Stimulated activated CD4-positive, alpha-beta T cell treated with anti-CD3 and anti-CD28 coated beads, Interleukin-1b, Interleukin-23, amount 100 ng/mL, for 4 hours (primary cell): ENCODE measurements at regions not wholly inside any gene's neighbourhood (a gene's known extent, or its start where the extent isn't known, plus 50 kb on each side); places are given as distances from the start of the nearest gene placed in this dataset.
"Not testable (repeated sequence)": the region's sequence is repeated elsewhere in the genome, so short reads cannot be mapped to it uniquely, and the experiment has no call there.

Experiments
- DNase-seq, 2 donors: peaks; one replicate each; pipeline ENCODE4 v3.0.0-alpha.2; 2020; ENCODE audit warnings: low read depth in 2 of 2

- DNase-seq, result not testable (repeated sequence)
These were observed 434.5 kb upstream of the ZNG1F start for GRCh38 chr9:41623666-41624065.

GRCh38 chr9:41619254-41619653, 430.1 kb upstream of the ZNG1F start:
- DNase-seq, result not testable (repeated sequence)

DNA sequence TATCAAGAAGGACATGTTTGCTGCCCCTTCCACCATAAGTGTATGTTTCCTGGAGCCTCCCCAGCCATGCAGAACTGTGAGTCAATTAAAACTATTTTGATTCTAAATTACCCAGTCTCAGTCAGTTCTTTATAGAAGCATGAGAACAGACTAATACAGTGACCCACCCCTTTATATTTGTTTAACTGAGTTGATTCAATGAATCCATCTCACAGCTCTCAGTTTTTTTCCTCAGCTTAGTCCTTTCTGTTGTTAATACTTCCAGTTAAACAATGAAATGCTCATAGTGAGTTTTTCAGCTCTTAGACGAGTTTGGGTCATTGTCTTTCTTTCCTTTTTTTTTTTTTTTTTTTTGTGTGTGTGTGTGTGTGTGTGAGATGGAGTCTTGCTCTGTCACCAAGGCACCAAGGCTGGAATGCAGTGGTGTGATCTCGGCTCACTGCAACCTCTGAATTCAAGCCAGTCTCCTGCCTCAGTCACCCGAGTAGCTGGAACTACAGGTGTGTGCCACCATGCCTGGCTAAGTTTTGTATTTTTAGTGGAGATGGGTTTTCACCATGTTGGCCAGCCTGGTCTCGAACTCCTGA, 417.9 kb upstream of the ZNG1F start:
- DNase-seq, result not testable (repeated sequence)

GRCh38 chr9:41565572-41565971, 376.5 kb upstream of the ZNG1F start:
- DNase-seq, result not testable (repeated sequence)
